NT2/D1 (cell line): ENCODE measurements at regions not wholly inside any gene's neighbourhood (a gene's known extent, or its start where the extent isn't known, plus 50 kb on each side); places are given as distances from the start of the nearest gene placed in this dataset.

Experiments
- SUZ12 ChIP-seq: IDR thresholded peaks from 2 replicates; pipeline ENCODE4 v1.6.1; 2011; ENCODE audit not compliant: insufficient read length, insufficient read depth; ENCODE audit errors: extremely low read depth
- YY1 ChIP-seq: IDR thresholded peaks from 2 replicates; pipeline ENCODE4 v1.6.1; 2011; ENCODE audit not compliant: insufficient read length, insufficient read depth
- ZNF274 ChIP-seq: IDR thresholded peaks from 2 replicates; pipeline ENCODE4 v1.6.1; 2011; ENCODE audit warnings: mild to moderate bottlenecking, low read depth, low read length

DNA sequence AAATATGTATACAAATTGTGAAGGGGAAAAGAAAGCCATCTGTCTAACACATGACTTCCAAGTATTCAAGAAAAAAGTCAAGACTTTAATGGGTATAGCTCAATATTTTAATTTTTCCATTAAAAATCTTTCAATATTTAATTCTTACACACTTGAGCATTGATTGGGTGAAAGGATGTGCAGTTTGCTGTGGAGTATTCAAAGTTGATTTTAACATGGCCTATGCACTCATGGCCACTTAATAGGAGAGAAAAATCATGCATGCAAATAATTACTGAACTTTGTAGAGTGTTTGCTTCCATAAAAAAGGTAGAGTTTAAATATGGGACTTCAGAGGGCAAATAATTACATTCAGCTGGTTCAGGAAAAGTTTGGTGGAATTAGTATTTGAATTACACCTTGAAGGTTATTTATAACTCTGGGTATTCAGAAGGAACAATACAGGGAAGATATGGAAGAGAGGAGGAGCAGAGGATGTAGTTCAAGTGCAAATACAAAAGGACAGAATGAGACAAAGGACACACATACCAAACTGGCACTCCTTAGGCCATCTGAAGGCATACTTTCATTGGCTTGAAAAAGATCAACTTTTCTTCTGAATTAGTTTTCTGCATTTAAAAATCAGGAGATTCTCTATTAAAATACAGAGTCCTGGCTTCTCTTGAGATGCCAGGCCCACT is 90.1 kb downstream of the OTOL1 start:
- no peak for TF ChIP-seq YY1
- TF ChIP-seq SUZ12: no peak
- no peak for TF ChIP-seq ZNF274
